WTC11 (cell line): ENCODE measurements at regions not wholly inside any gene's neighbourhood (a gene's known extent, or its start where the extent isn't known, plus 50 kb on each side); places are given as distances from the start of the nearest gene placed in this dataset.

ENCODE experiments used
- ATF1 ChIP-seq: sonication (generic); formaldehyde crosslinking; IDR thresholded peaks from 2 replicates; pipeline ENCODE4 v1.8.1; 2023; ENCODE audit warnings: mild to moderate bottlenecking, moderate library complexity, missing genetic modification reagents
- ATF3 ChIP-seq: sonication (generic); formaldehyde crosslinking; conservative IDR thresholded peaks from 2 replicates; pipeline ENCODE4 v1.8.1; 2022; ENCODE audit warnings: mild to moderate bottlenecking, missing genetic modification reagents
- CTCF ChIP-seq: fragments of 200-600 bp; IDR thresholded peaks from 2 replicates; pipeline ENCODE4 v1.8.0; 2022; ENCODE audit warnings: antibody characterized with exemption
- ELF4 ChIP-seq: sonication (generic); formaldehyde crosslinking; IDR thresholded peaks from 2 replicates; pipeline ENCODE4 v1.8.1; 2022; ENCODE audit warnings: low read depth, mild to moderate bottlenecking, moderate library complexity, missing genetic modification reagents
- MYBL2 ChIP-seq: sonication (generic); formaldehyde crosslinking; IDR thresholded peaks from 2 replicates; pipeline ENCODE4 v1.8.1; 2023; ENCODE audit warnings: mild to moderate bottlenecking, moderate library complexity, missing genetic modification reagents
- NR2C2 ChIP-seq: sonication (generic); formaldehyde crosslinking; IDR thresholded peaks from 2 replicates; pipeline ENCODE4 v1.8.0; 2022; ENCODE audit warnings: mild to moderate bottlenecking, missing genetic modification reagents
- OVOL2 ChIP-seq: fragments of 250-450 bp; sonication (Bioruptor Pico); IDR thresholded peaks from 2 replicates; pipeline ENCODE4 v1.9.0; 2021; ENCODE audit warnings: mild to moderate bottlenecking, borderline replicate concordance
- SMAD4 ChIP-seq: sonication (generic); formaldehyde crosslinking; IDR thresholded peaks from 2 replicates; pipeline ENCODE4 v1.8.0; 2022; ENCODE audit warnings: mild to moderate bottlenecking, missing genetic modification reagents
- USF2 ChIP-seq: sonication (generic); formaldehyde crosslinking; IDR thresholded peaks from 2 replicates; pipeline ENCODE4 v1.8.1; 2023; ENCODE audit warnings: mild to moderate bottlenecking, missing genetic modification reagents, moderate library complexity
- ZBTB43 ChIP-seq: sonication (generic); formaldehyde crosslinking; IDR thresholded peaks from 2 replicates; pipeline ENCODE4 v1.8.1; 2023; ENCODE audit warnings: mild to moderate bottlenecking, missing genetic modification reagents
- ZNF138 ChIP-seq: sonication (generic); formaldehyde crosslinking; conservative IDR thresholded peaks from 2 replicates; pipeline ENCODE4 v1.8.1; 2022; ENCODE audit warnings: mild to moderate bottlenecking, moderate library complexity, missing genetic modification reagents
- ZNF423 ChIP-seq: fragments of 250-450 bp; sonication (Bioruptor Pico); IDR thresholded peaks from 2 replicates; pipeline ENCODE4 v2.1.2; 2022; ENCODE audit warnings: mild to moderate bottlenecking, moderate library complexity

- TF ChIP-seq MYBL2 (CRISPR knock-in tag) (no peak), ZNF423 (CRISPR knock-in tag) (no peak), USF2 (CRISPR knock-in tag) (no peak), CTCF (no peak), ATF1 (CRISPR knock-in tag) (no peak), ELF4 (CRISPR knock-in tag) (no peak), ZNF138 (no peak), OVOL2 (no peak), ATF3 (CRISPR knock-in tag) (no peak), NR2C2 (CRISPR knock-in tag) (no peak), ZBTB43 (no peak), SMAD4 (no peak)
These were observed 136.4 kb downstream of the TRIML1 start for GRCh38 chr4:188275686-188276085.
